HG02571 (cell line): ENCODE measurements at regions not wholly inside any gene's neighbourhood (a gene's known extent, or its start where the extent isn't known, plus 50 kb on each side); places are given as distances from the start of the nearest gene placed in this dataset.
"Not testable (repeated sequence)": the region's sequence is repeated elsewhere in the genome, so short reads cannot be mapped to it uniquely, and the experiment has no call there.

ENCODE experiments used
- ATAC-seq: cut with Tn5 transposase; IDR thresholded peaks from one replicate; pipeline ENCODE4 v1.9.1; 2021; ENCODE audit warnings: mild to moderate bottlenecking, moderate library complexity; ENCODE audit not compliant: unreplicated experiment

DNA sequence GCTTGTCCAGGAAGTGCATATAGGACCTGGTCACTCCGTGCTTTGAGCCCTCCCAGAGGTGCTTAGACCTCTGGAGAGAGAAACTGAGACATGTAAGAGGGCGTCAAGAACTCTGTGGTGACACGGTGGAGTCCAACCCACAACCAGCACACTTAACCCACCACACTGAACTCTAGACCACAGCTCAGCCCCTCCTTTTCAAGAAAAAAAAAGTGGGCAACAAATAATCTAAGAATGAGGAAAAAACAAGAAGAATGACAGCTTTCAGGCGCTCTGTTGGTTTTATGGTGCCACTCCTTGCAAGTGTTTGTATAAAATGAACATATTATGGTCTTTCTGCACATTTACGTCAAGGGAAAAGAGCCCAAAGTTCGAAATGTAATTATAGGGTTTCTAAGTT, 50.2 kb upstream of the SNAPC3 start:
- ATAC-seq = no peak

DNA sequence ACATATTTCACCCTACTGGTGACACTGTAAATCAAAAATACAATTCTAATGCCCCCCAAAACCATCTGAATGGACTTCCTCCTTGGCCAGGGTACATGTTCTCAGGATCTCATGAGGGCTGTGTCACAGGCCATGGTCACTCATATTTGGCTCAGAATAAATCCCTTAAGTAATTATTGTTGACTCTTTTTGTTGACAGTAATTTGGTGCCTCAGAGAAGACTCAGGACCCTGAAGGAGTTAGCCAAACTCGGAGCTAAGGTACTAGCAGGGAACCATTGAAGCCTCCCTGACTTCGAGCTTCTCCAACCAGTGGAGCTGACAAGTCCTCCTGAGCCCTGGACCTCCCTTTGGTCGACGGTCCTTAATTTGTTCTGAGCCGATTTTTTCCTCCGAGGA, 51.2 kb upstream of the SNAPC3 start:
- no peak for ATAC-seq

DNA sequence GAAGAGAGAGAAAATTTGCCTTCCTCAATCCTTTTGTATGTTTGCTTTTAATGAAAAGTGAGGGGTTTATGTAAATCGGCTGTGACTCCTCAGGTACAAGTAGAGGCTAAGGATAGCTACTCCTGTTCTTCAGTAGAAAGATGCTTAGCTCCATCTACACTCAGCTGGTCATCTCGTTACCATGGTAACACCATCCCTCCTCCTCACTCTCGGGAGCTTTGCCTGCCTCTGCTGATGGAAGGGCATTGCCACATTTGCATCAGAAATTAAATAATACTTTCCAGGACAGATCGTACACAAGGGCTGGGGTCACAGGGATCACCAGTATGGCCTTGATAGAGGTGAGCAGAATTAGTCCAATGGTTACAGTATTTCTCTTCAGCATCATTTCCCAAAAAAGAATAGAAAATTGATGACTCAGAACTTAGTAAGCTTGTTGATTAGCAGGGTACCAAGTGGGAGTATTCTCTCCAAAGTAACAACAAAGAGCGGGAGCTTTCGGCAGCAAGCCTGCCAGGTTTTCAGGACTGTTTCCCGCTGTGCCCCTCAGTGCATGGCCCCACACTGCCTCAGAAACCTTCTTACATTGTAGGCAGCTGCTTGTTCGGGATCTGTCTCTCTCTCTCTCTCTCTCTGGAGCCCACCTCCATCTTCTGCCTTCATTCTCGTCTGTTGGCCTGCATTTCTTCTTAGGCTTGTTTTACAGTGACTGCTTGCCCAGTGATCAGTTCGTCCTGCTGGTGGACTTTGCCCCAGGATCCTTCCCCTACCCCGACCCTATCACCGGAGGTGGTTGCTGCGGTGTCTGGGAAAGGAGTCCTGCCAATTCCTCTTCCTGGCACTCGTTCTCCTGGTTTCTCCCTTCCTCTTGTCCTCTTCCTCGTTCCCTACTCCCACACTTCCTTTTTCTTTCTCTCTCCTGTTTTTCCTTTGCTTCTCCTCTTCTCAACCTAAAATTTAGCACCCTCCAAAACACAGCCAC, 51.9 kb upstream of the SNAPC3 start:
- no peak for ATAC-seq

DNA sequence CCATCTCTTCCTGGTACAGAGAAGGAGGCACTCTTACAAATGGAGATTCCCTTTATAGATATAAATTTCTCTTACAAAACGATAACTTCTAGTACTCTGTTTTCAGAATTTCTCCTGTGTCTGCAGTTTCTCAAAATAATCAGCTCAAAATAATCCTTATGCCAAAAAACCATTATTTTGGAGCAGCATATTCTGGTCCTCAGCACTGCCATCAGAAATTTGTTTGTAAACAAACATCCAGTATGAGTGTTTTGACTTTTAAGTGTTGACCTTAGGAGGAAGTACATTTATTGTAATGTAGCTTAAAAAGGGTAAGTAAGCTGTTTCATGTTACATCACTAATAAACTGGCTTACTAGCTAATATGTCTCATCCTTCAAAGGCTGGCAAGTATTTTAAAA, 52.8 kb upstream of the SNAPC3 start:
- ATAC-seq = no peak

DNA sequence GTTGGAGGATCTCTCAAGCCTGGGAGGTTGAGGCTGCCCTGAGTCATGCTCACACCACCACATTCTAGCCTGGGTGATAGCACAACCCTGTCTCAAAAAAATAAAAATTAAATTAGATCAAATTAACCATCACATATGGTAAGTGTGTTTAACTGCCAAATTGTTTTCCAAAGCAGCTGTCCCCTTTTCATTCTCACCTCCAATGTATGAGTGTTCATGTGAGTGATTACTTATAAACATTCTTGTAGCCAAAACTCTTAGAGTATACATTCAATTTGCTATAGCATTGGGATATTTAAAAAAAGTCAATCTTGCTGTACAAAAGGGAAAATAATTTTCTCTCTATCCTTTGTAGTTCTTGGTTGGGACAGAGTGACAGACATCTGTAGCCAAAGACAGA, 53.4 kb upstream of the SNAPC3 start:
- no peak for ATAC-seq

DNA sequence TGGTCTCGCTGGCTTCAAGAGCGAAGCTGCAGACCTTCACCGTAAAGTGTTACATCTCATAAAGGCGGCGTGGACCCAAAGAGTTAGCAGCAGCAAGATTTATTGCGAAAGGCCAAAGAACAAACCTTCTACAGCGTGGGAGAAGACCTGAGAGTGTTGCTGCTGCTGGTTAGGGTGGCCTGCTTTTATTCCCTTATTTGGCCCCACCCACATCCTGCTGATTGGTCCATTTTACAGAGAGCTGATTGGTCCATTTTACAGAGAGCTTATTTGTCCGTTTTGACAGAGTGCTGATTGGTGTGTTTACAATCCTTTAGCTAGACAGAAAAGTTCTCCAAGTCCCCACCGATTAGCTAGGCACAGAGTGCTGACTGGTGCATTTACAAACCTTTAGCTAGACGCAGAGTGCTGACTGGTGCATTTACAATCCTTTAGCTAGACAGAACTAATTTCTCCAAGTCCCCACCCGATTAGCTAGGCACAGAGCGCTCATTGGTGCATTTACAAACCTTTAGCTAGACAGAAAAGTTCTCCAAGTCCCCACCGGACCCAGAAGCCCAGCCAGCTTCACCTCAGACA, 57.6 kb upstream of the SNAPC3 start:
- ATAC-seq = not testable (repeated sequence)

DNA sequence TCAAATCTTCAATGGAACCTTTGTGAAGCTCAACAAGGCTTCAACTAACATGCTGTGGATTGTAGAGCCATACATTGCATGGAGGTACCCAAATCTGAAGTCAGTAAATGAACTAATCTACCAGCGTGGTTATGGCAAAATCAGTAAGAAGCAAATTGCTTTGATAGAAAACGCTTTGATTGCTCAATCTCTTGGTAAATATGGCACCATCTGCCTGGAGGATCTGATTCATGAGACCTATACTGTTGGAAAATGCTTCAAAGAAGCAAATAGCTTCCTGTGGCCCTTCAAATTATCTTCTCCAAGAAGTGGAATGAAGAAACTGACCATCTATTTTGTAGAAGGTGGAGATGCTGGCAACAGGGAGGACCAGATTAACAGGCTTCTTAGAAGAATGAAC, 54.7 kb upstream of the TTC39B start:
- no peak for ATAC-seq

DNA sequence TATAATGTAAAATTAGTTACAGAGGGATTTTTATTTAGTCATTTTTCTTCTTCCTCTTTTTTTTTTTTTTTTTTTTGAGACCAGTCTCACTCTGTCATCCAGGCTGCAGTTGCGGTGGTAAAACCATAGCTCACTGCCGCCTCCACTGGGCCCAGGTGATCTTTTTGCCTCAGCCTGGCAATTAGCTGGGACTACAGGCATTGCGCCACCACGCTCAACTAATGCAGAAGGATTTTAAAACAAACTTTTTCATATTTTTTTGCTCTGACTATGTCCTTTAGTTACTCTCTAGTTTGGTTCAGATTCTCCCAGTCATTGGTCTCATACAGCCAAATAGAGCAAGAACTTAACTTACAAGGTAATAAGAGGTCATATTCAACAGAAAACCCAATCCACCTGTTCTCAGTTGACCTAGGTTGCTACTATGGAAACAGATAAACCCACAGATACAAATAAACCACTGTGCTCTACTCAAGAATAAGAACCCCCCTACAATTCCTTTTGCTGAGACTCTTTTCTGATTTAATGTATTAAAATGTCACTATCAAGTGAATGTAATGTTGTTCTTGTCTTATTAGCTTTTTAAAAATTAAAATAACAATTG, 50.1 kb upstream of the TTC39B start:
- peak; percentile 59 for ATAC-seq
